HL-60 (cell line): ENCODE measurements at regions not wholly inside any gene's neighbourhood (a gene's known extent, or its start where the extent isn't known, plus 50 kb on each side); places are given as distances from the start of the nearest gene placed in this dataset.

Experiments
- DNase-seq, 2 experiments: peaks; one replicate each; pipeline ENCODE4 v3.0.0-alpha.2; 2010 to 2020; ENCODE audit warnings: low read depth in 1 of 2, low spot score in 1 of 2
- H3K27ac ChIP-seq: fragments of 250-450 bp; sonication (Bioruptor Pico); replicated peaks from 2 replicates; pipeline ENCODE4 v1.5.1; 2020; ENCODE audit warnings: mild to moderate bottlenecking, moderate library complexity
- H3K27me3 ChIP-seq: fragments of 250-450 bp; sonication (Bioruptor Pico); 2 replicates; pipeline ENCODE4 v1.5.1; 2021; ENCODE audit warnings: mild to moderate bottlenecking, moderate library complexity; ENCODE audit not compliant: insufficient read depth, poor library complexity, severe bottlenecking
- H3K4me3 ChIP-seq: replicated peaks from 2 replicates; pipeline ENCODE4 v1.5.1; 2011; ENCODE audit warnings: mild to moderate bottlenecking, control low read depth, low read length; ENCODE audit not compliant: insufficient read depth
- CTCF ChIP-seq: IDR thresholded peaks from one replicate; pipeline ENCODE4 v1.5.1; 2011; ENCODE audit warnings: low read length, control low read depth, inconsistent platforms; ENCODE audit not compliant: insufficient read depth
- GABPA ChIP-seq: IDR thresholded peaks from 2 replicates; pipeline ENCODE4 v1.6.1; 2012; ENCODE audit warnings: low read depth
- POLR2AphosphoS5 ChIP-seq: IDR thresholded peaks from 2 replicates; pipeline ENCODE4 v1.6.1; 2012; ENCODE audit warnings: low read depth
- REST ChIP-seq: IDR thresholded peaks from 2 replicates; pipeline ENCODE4 v1.6.1; 2012; ENCODE audit warnings: low read depth; ENCODE audit not compliant: insufficient replicate concordance
- SPI1 ChIP-seq: IDR thresholded peaks from 2 replicates; pipeline ENCODE4 v1.6.1; 2012; ENCODE audit warnings: low read depth, mild to moderate bottlenecking, borderline replicate concordance

- Histone ChIP-seq H3K27ac (no peak overlapping the region), H3K27me3 (no peaks in the 10 kb centered on the region), H3K4me3 (no peak overlapping the region)
- DNase-seq = no peak
- no peak for TF ChIP-seq SPI1
These were observed 81.7 kb upstream of the KLHL1 start for GRCh38 chr13:70189981-70190380.

- Histone ChIP-seq H3K27ac (no peak overlapping the region), H3K27me3 (no peaks in the 10 kb centered on the region), H3K4me3 (no peak overlapping the region)
- DNase-seq = no peak
- TF ChIP-seq GABPA (no peak), POLR2AphosphoS5 (no peak), CTCF (no peak), SPI1 (no peak), REST (no peak)
These were observed 80.3 kb upstream of the KLHL1 start for GRCh38 chr13:70188567-70188966.

GRCh38 chr13:70183041-70183440 lies 74.8 kb upstream of the KLHL1 start:
- Histone ChIP-seq H3K27ac (no peak overlapping the region), H3K27me3 (no peaks in the 10 kb centered on the region), H3K4me3 (no peak overlapping the region)
- TF ChIP-seq POLR2AphosphoS5 (no peak), SPI1 (no peak)
- no peak for DNase-seq
